HG03442 (cell line): ENCODE measurements at regions not wholly inside any gene's neighbourhood (a gene's known extent, or its start where the extent isn't known, plus 50 kb on each side); places are given as distances from the start of the nearest gene placed in this dataset.
"Not testable (repeated sequence)": the region's sequence is repeated elsewhere in the genome, so short reads cannot be mapped to it uniquely, and the experiment has no call there.

Experiments used
- ATAC-seq: cut with Tn5 transposase; IDR thresholded peaks from one replicate; pipeline ENCODE4 v1.9.1; 2021; ENCODE audit warnings: mild to moderate bottlenecking, moderate library complexity; ENCODE audit not compliant: unreplicated experiment

DNA sequence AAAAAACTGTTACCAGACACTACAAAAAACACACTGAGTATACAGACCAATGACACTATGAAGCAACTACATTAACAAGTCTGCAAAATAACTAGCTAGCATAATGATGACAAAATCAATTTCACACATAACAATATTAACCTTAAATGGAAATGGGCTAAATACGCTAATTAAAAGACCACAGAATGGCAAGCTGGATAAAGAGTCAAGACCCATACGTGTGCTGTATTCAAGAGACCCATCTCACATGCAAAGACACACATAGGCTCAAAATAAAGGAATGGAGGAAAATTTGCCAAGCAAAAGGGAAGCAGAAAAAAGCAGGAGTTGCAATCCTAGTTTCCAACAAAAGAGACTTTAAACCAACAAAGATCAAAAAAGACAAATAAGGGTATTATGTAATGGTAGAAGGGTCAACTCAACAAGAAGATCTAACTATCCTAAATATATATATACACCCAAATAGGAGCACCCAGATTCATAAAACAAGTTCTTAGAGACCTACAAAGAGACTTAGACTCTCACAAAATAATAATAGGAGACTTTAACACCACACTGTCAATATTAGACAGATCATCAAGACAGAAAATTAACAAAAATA, 158.6 kb downstream of the ALDH8A1 start:
- not testable (repeated sequence) for ATAC-seq

DNA sequence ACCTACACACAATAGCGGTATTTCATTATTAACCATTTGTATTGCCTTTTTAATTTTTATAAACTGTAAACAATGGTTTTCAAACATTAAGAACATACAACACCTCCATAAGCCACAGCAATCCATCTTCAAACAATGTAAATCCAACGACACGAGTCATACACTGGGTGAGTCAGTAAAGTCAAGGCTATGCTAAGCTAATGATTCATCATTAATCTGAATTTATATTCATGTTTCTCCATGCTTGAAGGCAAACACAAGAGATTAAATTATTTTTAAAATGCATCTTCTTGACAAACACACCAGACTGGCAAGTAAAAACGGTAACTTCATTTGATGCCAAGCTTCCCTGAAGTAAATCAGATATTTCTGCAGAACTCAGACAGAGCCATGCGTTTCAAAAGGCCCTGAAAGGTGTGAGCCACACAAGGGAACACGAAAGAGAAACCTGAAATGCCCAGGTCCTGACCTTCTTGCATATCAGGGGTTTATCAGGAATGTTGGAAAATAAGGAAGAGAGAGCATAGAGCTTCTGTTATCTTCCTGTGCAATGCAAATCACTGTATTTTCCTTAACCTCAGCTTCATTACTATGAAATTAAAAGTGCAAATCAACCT, 162.5 kb downstream of the ALDH8A1 start:
- no peak for ATAC-seq

DNA sequence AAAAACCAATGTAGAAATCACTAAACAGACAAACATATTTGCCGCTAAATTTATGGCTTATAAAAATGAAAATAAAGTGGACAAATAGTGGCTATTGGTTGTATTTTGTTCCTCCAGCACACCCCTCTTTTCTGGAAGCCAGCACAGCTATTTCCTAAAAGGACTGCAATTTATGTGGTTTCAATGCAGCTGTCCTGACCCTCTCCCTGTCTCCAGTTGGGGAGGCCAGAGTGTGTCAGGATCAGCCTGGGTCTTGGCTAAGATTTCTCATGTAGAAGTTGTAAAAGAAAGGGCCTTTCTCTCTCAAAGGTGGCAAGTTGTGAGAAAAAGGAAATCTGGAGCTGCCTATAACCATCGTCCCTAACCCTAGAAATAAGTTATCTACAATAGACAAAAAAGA, 165.6 kb downstream of the ALDH8A1 start:
- no peak for ATAC-seq

DNA sequence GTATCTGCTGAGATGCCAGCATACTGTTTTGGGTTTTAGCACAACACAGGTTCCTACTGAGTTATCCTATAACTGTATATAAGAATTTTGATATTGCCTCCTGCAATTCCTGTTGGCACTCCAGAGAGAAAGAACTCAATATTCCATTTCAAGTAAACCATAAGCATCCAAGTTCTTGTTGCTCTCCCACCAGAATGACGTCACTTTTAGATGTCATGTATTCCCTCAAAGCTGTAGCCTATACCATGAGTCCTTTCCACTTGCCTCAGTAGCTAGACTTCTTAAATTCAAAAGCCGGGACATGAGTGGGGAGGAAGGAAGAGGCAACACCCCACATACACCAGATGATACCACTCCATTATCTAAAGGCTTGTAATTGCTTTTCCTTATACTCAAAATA, 171.5 kb downstream of the ALDH8A1 start:
- no peak for ATAC-seq

DNA sequence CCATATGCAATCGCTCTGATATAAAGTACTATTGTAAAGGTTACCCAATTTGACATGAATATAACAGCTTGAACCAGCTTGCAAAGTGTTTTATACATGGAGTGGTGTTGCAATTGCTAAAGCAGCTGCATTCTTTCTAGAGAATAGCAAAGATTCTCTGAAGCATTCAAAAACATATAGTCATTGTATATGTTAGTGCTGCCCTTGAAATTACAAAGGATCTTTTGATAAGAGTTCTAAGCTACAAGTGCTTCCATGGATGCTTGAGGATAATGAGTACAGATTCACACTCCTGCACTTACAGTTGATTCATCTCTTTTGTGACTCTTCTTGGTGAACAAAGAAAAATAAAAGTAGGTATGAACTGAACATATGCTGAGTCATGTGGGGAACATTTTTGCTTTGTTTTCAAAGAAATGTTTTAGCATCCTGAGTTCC, 175.7 kb downstream of the ALDH8A1 start:
- no peak for ATAC-seq

DNA sequence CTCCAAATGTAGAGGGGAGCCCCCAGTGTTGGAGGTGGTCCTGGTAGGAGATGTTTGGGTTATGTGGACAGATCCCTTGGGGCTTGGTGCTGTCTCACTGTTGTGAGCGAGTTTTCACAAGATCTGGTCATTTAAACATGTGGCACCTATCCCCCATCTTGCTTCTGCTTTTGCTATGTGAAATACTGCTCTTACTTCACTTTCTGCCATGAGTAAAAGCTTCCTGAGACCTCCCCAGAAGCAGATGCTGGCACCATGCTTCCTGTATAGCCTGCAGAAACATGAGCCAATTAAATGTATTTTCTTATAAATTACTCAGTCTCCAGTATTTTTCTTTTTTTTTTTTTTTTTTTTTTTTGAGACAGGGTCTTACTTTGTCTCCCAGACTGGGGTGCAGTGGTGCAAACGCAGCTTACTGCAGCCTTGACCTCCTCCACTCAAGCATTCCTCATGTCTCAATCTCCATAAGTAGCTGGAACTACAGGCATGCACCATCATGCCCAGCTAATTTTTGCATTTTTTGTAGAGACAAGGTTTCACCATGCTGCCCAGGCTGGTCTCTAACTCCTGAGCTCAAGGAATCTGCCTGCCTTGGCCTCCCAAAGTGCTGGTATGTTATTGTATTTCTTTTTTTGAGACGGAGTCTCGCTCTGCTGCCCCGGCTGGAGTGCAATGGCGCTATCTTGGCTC, 177.1 kb downstream of the ALDH8A1 start:
- ATAC-seq, result no peak

DNA sequence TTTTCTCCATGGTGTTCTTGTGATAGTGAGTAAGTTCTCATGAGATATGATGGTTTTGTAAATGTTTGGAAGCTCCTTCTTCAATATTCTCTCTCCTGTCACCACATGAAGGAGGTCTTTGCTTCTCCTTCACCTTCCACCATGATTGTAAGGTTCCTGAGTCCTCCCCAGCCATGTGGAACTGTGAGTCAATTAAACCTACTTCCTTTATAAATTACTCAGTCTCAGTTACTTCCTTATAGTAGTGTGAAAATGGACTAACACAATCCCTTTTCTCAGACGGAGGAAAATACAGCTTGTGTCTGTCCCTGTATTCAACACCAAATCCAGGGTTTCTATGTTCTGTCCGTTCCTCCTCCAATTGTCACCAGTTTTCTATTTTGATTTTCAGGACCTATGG, 181.0 kb downstream of the ALDH8A1 start:
- ATAC-seq, result no peak

DNA sequence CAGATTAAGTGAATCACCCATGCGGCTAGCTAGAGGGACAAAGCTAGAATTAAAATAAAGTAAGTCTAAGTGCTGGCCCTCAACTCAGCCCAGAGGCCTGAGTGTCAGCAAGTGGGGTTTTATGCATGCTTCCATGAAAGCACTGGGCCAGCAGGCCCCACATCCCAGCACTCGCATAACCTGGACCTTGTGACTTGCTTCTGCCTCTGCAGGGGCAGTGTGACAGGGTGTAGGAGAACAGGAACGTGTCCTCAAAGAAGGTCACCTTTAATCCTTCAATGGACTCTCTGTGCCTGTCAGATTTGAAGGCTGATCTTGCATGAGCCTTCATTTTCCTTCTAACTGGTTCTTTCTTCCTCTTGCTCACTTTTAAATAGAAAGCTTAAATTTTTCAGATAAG, 183.4 kb downstream of the ALDH8A1 start:
- ATAC-seq, result no peak

DNA sequence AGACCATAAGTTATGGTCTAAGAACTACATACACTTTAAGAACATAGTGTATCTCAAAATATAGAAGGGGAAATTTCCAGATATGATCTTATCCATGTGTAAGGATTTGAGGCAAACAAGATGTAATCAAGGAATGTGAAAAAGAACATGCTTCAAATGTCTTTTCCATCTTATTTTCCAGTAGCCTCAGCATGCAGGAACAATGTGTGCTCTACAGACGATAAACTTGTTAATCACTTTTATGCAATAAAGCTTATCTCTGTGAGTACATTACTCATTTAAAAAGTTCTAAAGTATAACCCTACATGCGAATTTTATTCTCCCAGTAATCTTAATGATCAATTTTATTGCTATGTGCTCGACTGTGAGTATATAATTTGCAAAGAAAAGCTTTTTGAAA, 185.2 kb downstream of the ALDH8A1 start:
- ATAC-seq, result no peak

DNA sequence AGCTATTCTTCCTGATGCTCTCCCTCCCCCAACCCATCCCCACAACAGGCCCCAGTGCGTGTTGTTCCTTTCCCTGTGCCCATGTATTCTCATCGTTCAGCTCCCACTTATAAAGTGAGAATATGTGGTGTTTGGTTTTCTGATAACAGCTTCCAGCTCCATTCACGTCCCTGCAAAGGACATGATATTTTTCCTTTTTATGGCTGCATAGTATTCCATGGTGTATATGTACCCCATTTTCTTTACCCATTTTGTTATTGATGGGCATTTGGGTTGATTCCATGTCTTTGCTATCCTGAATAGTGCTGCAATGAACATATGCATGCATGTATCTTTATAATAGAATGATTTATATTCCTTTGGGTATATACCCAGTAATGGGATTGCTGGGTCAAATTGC, 186.3 kb downstream of the ALDH8A1 start:
- not testable (repeated sequence) for ATAC-seq

DNA sequence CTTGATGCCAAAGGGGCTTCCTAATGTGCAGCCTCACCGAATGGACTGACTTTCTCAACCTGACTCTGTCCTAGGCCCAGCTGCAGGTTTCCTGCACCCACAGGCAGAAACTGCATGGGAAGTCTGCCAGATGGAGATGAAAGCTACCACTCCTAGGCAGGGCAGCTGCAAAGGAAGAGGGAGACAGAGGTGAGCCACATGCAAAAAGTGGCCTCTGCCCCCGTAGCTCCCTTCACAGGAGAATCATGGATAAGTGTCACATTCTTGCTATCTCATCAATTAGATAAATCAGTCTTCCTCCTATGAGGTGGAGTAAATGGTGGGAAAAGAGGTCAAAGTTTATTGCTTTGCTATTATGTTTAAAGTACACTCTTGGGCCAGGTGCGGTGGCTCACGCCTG, 191.3 kb downstream of the ALDH8A1 start:
- no peak for ATAC-seq

DNA sequence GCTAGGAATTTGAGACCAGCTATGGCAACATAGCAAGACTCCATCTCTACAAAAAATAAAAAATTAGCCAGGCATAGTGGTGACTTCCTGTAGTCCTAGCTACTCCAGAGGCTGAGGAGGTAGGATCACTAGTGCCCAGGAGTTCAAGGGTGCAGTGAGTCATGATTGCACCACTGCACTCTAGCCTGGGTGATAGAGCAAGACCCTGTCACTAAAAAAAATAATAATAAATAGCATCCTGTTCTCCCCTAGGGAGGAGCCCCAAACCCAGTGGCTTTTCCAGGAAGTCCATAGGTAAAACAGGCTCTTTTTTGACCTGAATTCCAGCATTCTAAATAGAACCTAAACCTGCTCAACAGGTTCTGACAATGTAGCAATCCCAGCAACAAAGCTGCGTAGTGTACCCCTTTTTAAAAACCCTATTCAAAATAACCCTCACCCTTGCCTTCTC, 192.0 kb downstream of the ALDH8A1 start:
- no peak for ATAC-seq

DNA sequence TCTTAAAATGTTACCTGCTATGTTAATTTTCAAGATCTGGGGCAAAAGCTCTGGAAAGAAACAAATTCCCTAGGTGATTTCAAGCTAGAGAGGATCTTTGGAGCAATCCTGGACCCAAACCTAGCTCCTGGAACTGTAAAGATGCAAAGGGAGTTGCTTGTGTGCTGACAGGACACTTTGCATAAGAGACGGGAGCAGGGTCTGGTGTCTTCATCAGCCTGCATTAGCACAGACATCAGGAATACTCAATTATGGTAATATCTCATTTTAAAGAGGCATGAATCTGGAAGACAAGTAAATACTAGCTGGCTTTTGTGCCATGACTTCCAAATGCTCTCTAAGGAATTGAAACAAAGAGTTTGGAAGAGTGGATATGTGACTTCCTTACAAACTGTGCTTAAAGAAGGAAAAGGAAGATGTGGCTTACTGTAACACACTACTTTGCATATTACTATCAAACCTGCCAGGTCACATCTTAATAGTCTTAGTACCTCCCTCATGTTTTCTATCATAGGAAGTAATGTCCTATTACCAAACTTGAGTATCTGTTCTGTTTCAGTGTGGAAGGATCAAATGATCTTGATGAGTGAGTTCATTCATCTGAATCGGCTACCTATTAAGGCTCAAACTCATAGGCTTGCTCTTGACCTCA, 193.4 kb downstream of the ALDH8A1 start:
- no peak for ATAC-seq

DNA sequence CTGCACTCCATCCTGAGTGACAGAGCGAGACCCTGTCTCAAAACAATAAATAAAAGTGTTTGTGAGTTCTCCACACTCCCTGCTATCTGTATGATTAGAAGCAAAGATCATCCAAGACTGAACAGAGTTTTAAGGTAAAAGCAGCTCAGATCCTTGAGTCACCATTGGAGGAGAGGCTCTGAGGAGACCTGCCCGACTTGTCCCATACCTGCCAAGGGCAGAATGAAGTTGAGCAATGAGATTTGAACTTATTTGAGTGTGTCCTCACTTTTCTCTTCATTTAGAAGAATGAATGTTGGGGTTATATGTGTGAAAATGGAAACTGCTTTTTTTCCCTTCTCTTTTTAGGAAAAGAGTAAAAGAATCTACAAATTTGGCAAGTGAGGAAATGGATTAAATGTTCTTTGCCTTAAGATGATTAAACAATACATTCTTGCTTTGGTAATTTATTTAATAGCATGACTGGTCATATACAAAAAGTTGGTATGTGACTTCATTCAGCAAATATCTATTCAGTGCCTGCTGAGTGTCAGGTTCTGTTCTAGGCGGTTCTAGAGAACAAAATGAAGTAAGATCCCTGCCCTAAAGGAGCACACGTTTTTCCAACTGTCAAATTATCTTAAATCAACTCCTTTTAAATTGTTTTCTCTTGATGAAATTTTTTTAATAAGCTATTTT, 195.7 kb downstream of the ALDH8A1 start:
- no peak for ATAC-seq

DNA sequence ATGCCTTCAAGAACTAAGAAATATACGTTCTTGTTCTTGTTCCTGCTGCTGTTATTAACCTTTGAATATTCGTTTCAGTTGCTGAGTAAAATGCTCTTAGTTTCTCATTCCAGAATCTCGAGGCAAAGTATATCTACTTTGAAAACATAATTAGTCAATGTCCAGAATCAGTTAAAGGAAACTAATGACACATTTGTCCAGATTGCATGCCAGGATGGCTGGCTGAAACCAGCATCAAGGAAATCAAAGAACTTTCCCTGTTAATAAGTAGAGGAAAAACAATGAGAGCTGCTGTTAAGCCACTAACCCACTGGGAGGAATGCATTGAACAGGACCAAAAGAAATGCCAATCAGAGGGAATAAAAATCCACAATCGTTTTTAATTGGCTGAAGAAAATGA, 196.9 kb downstream of the ALDH8A1 start:
- ATAC-seq, result no peak

DNA sequence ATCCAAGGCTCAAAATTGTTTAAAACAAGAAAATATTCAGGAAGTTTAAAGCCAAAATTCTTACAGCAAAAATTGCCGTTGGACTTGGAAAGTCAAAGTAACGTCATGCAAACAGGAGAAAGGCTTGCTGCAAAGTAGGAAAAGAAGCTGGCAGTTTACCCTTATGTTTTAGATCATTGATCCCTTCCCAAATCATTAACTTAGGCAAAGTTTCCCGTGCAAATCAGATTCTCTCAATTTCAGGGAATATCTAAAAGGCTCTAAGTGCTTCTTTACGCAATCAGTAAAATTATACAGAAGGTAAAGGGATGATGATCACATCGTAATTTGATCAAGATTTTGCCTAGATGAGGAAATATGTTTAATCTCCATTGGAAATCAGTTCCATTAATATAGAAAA, 197.5 kb downstream of the ALDH8A1 start:
- no peak for ATAC-seq

DNA sequence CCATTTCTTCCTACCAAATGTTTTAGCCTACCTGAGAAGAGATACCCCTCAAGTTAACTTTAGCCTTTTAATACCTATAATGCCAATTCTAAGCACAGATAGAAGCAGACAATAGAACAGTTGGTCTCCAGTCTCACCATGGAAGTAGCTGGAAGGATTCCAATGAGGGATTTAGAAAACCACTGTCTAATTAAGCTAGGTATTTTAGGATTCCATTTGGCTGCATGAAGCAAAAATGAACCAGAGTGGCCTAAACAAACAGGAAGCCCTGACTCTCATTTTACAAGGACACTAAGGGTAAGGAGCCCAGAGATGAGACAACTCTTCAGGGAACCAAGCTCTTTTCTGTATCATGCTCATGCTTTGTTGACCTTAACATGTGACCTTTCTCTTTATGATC, 199.2 kb downstream of the ALDH8A1 start:
- ATAC-seq, result no peak

DNA sequence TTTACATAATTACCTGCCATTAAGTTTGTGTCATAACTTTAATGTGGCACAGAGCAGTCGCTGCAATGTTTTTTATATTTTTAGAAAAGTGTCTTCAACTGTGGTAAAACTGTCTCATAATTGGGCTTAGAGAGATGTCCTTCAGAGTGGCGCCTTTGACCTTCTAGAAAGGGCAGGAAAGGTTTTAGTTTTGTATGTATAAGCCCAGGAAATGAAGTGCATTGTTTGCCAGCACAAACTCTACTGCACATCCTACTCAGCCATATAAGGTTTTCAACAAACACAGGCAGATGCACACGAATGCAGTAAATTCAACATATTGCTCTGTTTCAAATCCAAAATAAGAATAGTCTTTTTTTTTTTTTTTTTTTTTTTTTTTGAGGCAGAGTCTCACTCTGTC, 201.4 kb downstream of the ALDH8A1 start:
- ATAC-seq, result no peak

DNA sequence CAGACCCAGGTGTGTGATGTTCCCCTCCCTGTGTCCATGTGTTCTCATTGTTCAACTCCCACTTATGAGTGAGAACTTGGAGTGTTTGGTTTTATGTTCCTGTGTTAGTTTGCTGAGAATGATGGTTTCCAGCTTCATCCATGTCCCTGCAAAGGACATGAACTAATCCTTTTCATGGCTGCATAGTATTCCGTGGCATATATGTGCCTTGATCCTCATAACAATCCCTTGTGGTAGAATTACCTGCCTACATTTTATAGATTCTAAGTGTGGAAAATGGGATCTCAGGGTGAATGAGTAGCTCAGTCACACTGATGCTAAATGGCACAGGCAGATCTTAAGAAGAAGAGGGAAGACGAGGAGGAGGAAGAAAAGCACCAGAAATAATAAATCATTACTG, 202.7 kb downstream of the ALDH8A1 start:
- not testable (repeated sequence) for ATAC-seq

DNA sequence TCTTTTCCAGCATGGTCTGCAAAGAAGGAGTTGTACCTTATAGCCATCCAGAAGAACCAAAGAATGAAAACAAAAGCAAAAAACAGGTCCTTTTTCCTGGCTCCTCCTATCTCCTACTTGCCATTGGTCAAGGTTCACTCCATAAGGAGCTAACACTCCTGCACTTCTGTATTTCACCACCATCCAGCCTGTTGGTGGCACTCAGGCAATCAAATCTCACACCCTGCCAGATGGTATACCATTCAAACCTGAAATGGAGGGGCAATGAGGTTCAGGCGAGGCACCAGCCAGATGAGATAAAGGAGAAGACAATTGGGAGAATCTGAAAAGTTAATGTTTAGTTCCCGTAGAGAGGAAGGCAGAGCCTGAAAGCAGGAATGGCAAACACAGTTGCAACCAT, 203.8 kb downstream of the ALDH8A1 start:
- ATAC-seq, result no peak

DNA sequence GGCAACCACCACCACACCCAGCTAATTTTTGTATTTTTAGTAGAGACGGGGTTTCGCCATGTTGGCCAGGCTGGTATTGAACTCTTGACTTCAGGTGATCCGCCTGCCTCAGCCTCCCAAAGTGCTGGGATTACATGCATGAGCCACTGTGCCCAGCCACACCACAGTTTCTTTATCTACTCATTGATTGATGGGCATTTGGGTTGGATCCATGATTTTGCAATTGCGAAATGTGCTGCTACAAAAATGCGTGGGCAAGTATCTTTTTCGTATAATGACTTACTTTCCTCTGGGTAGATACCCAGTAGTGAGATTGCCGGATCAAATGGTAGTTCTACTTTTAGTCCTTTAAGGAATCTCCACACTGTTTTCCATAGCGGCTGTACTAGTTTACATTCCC, 204.7 kb downstream of the ALDH8A1 start:
- ATAC-seq, result not testable (repeated sequence)
